ENCODE measurements at regions not wholly inside any gene's neighbourhood (a gene's known extent, or its start where the extent isn't known, plus 50 kb on each side); places are given as distances from the start of the nearest gene placed in this dataset.

DNA sequence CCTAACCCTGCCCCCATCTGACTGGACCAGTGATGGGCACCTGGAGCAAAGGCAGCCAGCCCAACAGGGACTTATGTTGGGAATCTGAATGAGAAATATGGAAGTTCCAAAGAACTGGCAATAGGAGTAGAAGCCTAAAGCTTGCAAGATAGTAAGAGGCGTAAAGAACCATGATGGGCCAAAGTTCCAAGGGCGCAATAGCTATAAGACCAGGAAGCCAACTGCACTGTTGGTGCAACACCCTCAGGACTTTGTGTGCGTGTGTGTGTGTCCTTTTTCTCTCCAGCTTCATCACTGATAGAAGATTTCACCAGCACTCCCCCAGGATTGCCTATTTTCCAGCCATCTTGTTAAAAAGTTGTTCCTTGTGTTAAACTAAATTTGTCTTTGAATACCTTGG, 92.8 kb downstream of the ZNF608 start:
- ATAC-seq: no peak
- TF ChIP-seq ZC3H10 (CRISPR knock-in tag; IDR thresholded peaks at IDR 0.05): no peak
- no peak for TF ChIP-seq RARB (CRISPR knock-in tag; IDR thresholded peaks at IDR 0.05)
- TF ChIP-seq PATZ1 (CRISPR knock-in tag; IDR thresholded peaks at IDR 0.05; ENCODE audit: borderline replicate concordance): no peak
- no peak for TF ChIP-seq BACH2 (CRISPR knock-in tag; IDR thresholded peaks at IDR 0.05; ENCODE audit: borderline replicate concordance)
- TF ChIP-seq ZNF565 (CRISPR knock-in tag; conservative IDR thresholded peaks at IDR 0.05; ENCODE audit: low read depth): no peak
- TF ChIP-seq, protein P1, sequence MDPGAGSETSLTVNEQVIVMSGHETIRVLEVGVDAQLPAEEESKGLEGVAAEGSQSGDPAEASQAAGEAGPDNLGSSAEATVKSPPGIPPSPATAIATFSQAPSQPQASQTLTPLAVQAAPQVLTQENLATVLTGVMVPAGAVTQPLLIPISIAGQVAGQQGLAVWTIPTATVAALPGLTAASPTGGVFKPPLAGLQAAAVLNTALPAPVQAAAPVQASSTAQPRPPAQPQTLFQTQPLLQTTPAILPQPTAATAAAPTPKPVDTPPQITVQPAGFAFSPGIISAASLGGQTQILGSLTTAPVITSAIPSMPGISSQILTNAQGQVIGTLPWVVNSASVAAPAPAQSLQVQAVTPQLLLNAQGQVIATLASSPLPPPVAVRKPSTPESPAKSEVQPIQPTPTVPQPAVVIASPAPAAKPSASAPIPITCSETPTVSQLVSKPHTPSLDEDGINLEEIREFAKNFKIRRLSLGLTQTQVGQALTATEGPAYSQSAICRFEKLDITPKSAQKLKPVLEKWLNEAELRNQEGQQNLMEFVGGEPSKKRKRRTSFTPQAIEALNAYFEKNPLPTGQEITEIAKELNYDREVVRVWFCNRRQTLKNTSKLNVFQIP (CRISPR knock-in tag; IDR thresholded peaks at IDR 0.05; ENCODE audit: borderline replicate concordance, low read depth): no peak
- no peak for TF ChIP-seq TSHZ2 (CRISPR knock-in tag; IDR thresholded peaks at IDR 0.05)

- TF ChIP-seq ZC3H10 (CRISPR knock-in tag; IDR thresholded peaks at IDR 0.05) (no peak), SNAI2 (CRISPR knock-in tag; IDR thresholded peaks at IDR 0.05) (no peak), PATZ1 (CRISPR knock-in tag; IDR thresholded peaks at IDR 0.05; ENCODE audit: borderline replicate concordance) (no peak), GLIS3 (CRISPR knock-in tag; IDR thresholded peaks at IDR 0.05) (no peak), CSDC2 (CRISPR knock-in tag; IDR thresholded peaks at IDR 0.05) (no peak), ARNTL (CRISPR knock-in tag; IDR thresholded peaks at IDR 0.05; ENCODE audit: borderline replicate concordance, low read depth) (no peak), ISL1 (CRISPR knock-in tag; IDR thresholded peaks at IDR 0.05) (no peak), TSHZ2 (CRISPR knock-in tag; IDR thresholded peaks at IDR 0.05) (no peak), ZFP3 (CRISPR knock-in tag; IDR thresholded peaks at IDR 0.05) (no peak), PPARA (CRISPR knock-in tag; IDR thresholded peaks at IDR 0.05; ENCODE audit: borderline replicate concordance) (no peak)
- TF ChIP-seq, protein P1 (CRISPR knock-in tag; IDR thresholded peaks at IDR 0.05; ENCODE audit: borderline replicate concordance, low read depth): no peak
- TF ChIP-seq, protein P2, sequence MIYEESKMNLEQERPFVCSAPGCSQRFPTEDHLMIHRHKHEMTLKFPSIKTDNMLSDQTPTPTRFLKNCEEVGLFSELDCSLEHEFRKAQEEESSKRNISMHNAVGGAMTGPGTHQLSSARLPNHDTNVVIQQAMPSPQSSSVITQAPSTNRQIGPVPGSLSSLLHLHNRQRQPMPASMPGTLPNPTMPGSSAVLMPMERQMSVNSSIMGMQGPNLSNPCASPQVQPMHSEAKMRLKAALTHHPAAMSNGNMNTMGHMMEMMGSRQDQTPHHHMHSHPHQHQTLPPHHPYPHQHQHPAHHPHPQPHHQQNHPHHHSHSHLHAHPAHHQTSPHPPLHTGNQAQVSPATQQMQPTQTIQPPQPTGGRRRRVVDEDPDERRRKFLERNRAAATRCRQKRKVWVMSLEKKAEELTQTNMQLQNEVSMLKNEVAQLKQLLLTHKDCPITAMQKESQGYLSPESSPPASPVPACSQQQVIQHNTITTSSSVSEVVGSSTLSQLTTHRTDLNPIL (CRISPR knock-in tag; IDR thresholded peaks at IDR 0.05; ENCODE audit: low read depth): no peak
- no peak for ATAC-seq
Measured at GRCh38 chr5:124652892-124653441, 93.5 kb downstream of the ZNF608 start.
